NCI-H146 treated with DMSO at 0.1 percent for 48 hours (cell line): ENCODE measurements at regions not wholly inside any gene's neighbourhood (a gene's known extent, or its start where the extent isn't known, plus 50 kb on each side); places are given as distances from the start of the nearest gene placed in this dataset.

Source experiments
- DNase-seq: peaks from one replicate; lab custom pipeline; 2025; ENCODE audit not compliant: unreplicated experiment; lab: John Stamatoyannopoulos, UW

GRCh38 chr7:18200266-18200665, 172.6 kb upstream of the PRPS1L1 start:
- DNase-seq: no peak

GRCh38 chr7:18200855-18201254, 173.2 kb upstream of the PRPS1L1 start:
- DNase-seq: no peak

- DNase-seq: no peak
Observed at GRCh38 chr7:18201350-18201749, 173.7 kb upstream of the PRPS1L1 start.

- no peak for DNase-seq
Observed at GRCh38 chr7:18202315-18203045, 174.8 kb upstream of the PRPS1L1 start.

GRCh38 chr7:18206331-18206730, 178.7 kb upstream of the PRPS1L1 start:
- DNase-seq: no peak

GRCh38 chr7:18208921-18209320, 181.3 kb upstream of the PRPS1L1 start:
- no peak for DNase-seq

- no peak for DNase-seq
Observed at GRCh38 chr7:18210377-18210776, 182.7 kb upstream of the PRPS1L1 start.

GRCh38 chr7:18210788-18211187, 183.1 kb upstream of the PRPS1L1 start:
- DNase-seq: no peak

GRCh38 chr7:18212308-18212707, 184.7 kb upstream of the PRPS1L1 start:
- no peak for DNase-seq

- no peak for DNase-seq
Observed at GRCh38 chr7:18212758-18213157, 185.1 kb upstream of the PRPS1L1 start.

- no peak for DNase-seq
Observed at GRCh38 chr7:18213652-18214051, 186.0 kb upstream of the PRPS1L1 start.

GRCh38 chr7:18216270-18216669, 188.6 kb upstream of the PRPS1L1 start:
- DNase-seq: no peak

- DNase-seq: no peak
Observed at GRCh38 chr7:18221377-18222293, 194.0 kb upstream of the PRPS1L1 start.

- no peak for DNase-seq
Observed at GRCh38 chr7:18222636-18223035, 195.0 kb upstream of the PRPS1L1 start.

GRCh38 chr7:18224138-18224537, 196.5 kb upstream of the PRPS1L1 start:
- no peak for DNase-seq

- DNase-seq: no peak
Observed at GRCh38 chr7:18225067-18225466, 197.4 kb upstream of the PRPS1L1 start.

GRCh38 chr7:18226598-18226997, 199.0 kb upstream of the PRPS1L1 start:
- DNase-seq: no peak

GRCh38 chr7:18228686-18229085, 201.0 kb upstream of the PRPS1L1 start:
- no peak for DNase-seq

- no peak for DNase-seq
Observed at GRCh38 chr7:18230271-18230670, 202.6 kb upstream of the PRPS1L1 start.

- no peak for DNase-seq
Observed at GRCh38 chr7:18231854-18232253, 204.2 kb upstream of the PRPS1L1 start.

- no peak for DNase-seq
Observed at GRCh38 chr7:18234519-18234918, 206.9 kb upstream of the PRPS1L1 start.

GRCh38 chr7:18235819-18236218, 208.2 kb upstream of the PRPS1L1 start:
- DNase-seq: no peak
